ENCODE measurements at regions not wholly inside any gene's neighbourhood (a gene's known extent, or its start where the extent isn't known, plus 50 kb on each side); places are given as distances from the start of the nearest gene placed in this dataset.

- intact Hi-C loops (cut with micrococcal nuclease; ENCODE audit: unreplicated experiment) = loop anchor here (5.0 kb wide), 1 partner anchor 133 kb away; no protein-coding TSS in a partner anchor
- Histone ChIP-seq H3K4me3 (ENCODE audit: low read depth, low read length, poor library complexity, severe bottlenecking) (no peak overlapping the region), H3K4me1 (ENCODE audit: insufficient read depth, low read length, poor library complexity, severe bottlenecking) (no peaks in the 10 kb centered on the region), H3K27me3 (replicated peaks; ENCODE audit: insufficient read depth, low read depth, low read length, poor library complexity) (no peaks in the 10 kb centered on the region), H3K27ac (ENCODE audit: low read depth, low read length, poor library complexity, severe bottlenecking) (no peak overlapping the region), H3K9me3 (ENCODE audit: low read depth, low read length, poor library complexity, severe bottlenecking) (no peaks in the 10 kb centered on the region), H3K36me3 (ENCODE audit: insufficient read depth, low read length, poor library complexity, severe bottlenecking) (no peaks in the 10 kb centered on the region)
- no peak for DNase-seq (ENCODE audit: low spot score)
- ChIA-PET POLR2A (ENCODE audit: low non-redundant PET) (no interaction called here), CTCF (interaction anchor here (0.7 kb wide), 1 partner anchor 132 kb away, joined by 3 read pairs; no protein-coding TSS in a partner anchor)
- TF ChIP-seq EZH2 (IDR thresholded peaks at IDR 0.05; ENCODE audit: borderline replicate concordance, low read depth, low read length, poor library complexity, severe bottlenecking) = no peak
- TF ChIP-seq, protein P1, sequence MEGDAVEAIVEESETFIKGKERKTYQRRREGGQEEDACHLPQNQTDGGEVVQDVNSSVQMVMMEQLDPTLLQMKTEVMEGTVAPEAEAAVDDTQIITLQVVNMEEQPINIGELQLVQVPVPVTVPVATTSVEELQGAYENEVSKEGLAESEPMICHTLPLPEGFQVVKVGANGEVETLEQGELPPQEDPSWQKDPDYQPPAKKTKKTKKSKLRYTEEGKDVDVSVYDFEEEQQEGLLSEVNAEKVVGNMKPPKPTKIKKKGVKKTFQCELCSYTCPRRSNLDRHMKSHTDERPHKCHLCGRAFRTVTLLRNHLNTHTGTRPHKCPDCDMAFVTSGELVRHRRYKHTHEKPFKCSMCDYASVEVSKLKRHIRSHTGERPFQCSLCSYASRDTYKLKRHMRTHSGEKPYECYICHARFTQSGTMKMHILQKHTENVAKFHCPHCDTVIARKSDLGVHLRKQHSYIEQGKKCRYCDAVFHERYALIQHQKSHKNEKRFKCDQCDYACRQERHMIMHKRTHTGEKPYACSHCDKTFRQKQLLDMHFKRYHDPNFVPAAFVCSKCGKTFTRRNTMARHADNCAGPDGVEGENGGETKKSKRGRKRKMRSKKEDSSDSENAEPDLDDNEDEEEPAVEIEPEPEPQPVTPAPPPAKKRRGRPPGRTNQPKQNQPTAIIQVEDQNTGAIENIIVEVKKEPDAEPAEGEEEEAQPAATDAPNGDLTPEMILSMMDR (conservative IDR thresholded peaks at IDR 0.05; ENCODE audit: low read depth, low read length) = no peak
- no TSS peak for BruUV-seq (replicated peaks)
Measured at GRCh38 chr13:110815471-110816204, 99.2 kb downstream of the ANKRD10 start.

GRCh38 chr13:110816500-110816899, 98.4 kb downstream of the ANKRD10 start:
- Histone ChIP-seq H3K36me3 (ENCODE audit: insufficient read depth, low read length, poor library complexity, severe bottlenecking) (no peaks in the 10 kb centered on the region), H3K27me3 (replicated peaks; ENCODE audit: insufficient read depth, low read depth, low read length, poor library complexity) (no peaks in the 10 kb centered on the region), H3K4me1 (ENCODE audit: insufficient read depth, low read length, poor library complexity, severe bottlenecking) (no peaks in the 10 kb centered on the region), H3K4me3 (ENCODE audit: low read depth, low read length, poor library complexity, severe bottlenecking) (no peak overlapping the region), H3K9me3 (ENCODE audit: low read depth, low read length, poor library complexity, severe bottlenecking) (no peaks in the 10 kb centered on the region), H3K27ac (ENCODE audit: low read depth, low read length, poor library complexity, severe bottlenecking) (no peak overlapping the region)
- CTCF ChIA-PET = no interaction called here
- POLR2A ChIA-PET (ENCODE audit: low non-redundant PET) = no interaction called here
- no peak for DNase-seq (ENCODE audit: low spot score)
- TF ChIP-seq EZH2 (IDR thresholded peaks at IDR 0.05; ENCODE audit: borderline replicate concordance, low read depth, low read length, poor library complexity, severe bottlenecking) = no peak
- TF ChIP-seq, protein P1 (conservative IDR thresholded peaks at IDR 0.05; ENCODE audit: low read depth, low read length) = no peak
- intact Hi-C loops (cut with micrococcal nuclease; ENCODE audit: unreplicated experiment) = loop anchor here (5.0 kb wide), 1 partner anchor 134 kb away; no protein-coding TSS in a partner anchor
- BruUV-seq (replicated peaks) = no TSS peak

- POLR2A ChIA-PET (ENCODE audit: low non-redundant PET) = no interaction called here
- H3K9me3 ChIP-seq (ENCODE audit: low read depth, low read length, poor library complexity, severe bottlenecking) = no peaks in the 10 kb centered on the region
- no peaks in the 10 kb centered on the region for H3K36me3 ChIP-seq (ENCODE audit: insufficient read depth, low read length, poor library complexity, severe bottlenecking)
- intact Hi-C loops (cut with micrococcal nuclease; ENCODE audit: unreplicated experiment) = loop anchor here (5.0 kb wide), 1 partner anchor 135 kb away; no protein-coding TSS in a partner anchor
- H3K4me3 ChIP-seq (ENCODE audit: low read depth, low read length, poor library complexity, severe bottlenecking) = no peak overlapping the region
- H3K27me3 ChIP-seq (replicated peaks; ENCODE audit: insufficient read depth, low read depth, low read length, poor library complexity) = no peaks in the 10 kb centered on the region
- TF ChIP-seq, protein P1 (conservative IDR thresholded peaks at IDR 0.05; ENCODE audit: low read depth, low read length) = no peak
- TF ChIP-seq EZH2 (IDR thresholded peaks at IDR 0.05; ENCODE audit: borderline replicate concordance, low read depth, low read length, poor library complexity, severe bottlenecking) = no peak
- DNase-seq (ENCODE audit: low spot score) = no peak
- no TSS peak for BruUV-seq (replicated peaks)
- H3K27ac ChIP-seq (ENCODE audit: low read depth, low read length, poor library complexity, severe bottlenecking) = no peak overlapping the region
- no peaks in the 10 kb centered on the region for H3K4me1 ChIP-seq (ENCODE audit: insufficient read depth, low read length, poor library complexity, severe bottlenecking)
- CTCF ChIA-PET = no interaction called here
Measured at GRCh38 chr13:110817143-110817542, 97.7 kb downstream of the ANKRD10 start.
